Stomach (tissue), 4 donors: ENCODE measurements at regions not wholly inside any gene's neighbourhood (a gene's known extent, or its start where the extent isn't known, plus 50 kb on each side); places are given as distances from the start of the nearest gene placed in this dataset.

Source experiments
- POLR2AphosphoS5 ChIP-seq, 3 donors: sonication (generic); formaldehyde crosslinking; IDR thresholded peaks; one replicate each; pipeline ENCODE4 v1.6.1; 2016; ENCODE audit warnings: antibody characterized with exemption in 3 of 3
- TF ChIP-seq, protein P1 (sequence below), 7 experiments: fragments of 450-650 bp in 4 of 7; fragments of 200-600 bp in 3 of 7; sonication (generic) in 3 of 7; IDR thresholded peaks; one replicate each; pipeline ENCODE4 v1.5.1; 2016 to 2019; ENCODE audit warnings: antibody characterized with exemption in 7 of 7, control low read depth in 2 of 7, mild to moderate bottlenecking in 1 of 7

DNA sequence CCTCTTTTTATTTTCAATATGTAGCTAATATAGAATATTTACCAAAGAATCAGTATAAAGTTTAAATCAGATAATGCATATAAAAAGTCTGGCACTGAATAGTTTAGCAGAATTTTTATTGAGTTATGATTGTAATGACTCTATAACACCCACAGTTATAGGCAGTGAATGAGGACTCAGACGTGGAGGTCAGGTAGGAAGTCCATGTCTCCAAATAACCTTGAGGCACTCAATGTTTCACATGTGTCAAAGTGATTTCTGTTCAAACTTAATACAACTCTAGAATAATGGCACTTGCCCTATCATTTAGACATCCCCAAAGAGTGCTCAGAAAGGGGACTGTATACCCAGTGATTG, 332.1 kb downstream of the BMPER start:
- TF ChIP-seq, protein P1, sequence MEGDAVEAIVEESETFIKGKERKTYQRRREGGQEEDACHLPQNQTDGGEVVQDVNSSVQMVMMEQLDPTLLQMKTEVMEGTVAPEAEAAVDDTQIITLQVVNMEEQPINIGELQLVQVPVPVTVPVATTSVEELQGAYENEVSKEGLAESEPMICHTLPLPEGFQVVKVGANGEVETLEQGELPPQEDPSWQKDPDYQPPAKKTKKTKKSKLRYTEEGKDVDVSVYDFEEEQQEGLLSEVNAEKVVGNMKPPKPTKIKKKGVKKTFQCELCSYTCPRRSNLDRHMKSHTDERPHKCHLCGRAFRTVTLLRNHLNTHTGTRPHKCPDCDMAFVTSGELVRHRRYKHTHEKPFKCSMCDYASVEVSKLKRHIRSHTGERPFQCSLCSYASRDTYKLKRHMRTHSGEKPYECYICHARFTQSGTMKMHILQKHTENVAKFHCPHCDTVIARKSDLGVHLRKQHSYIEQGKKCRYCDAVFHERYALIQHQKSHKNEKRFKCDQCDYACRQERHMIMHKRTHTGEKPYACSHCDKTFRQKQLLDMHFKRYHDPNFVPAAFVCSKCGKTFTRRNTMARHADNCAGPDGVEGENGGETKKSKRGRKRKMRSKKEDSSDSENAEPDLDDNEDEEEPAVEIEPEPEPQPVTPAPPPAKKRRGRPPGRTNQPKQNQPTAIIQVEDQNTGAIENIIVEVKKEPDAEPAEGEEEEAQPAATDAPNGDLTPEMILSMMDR (IDR thresholded peaks at IDR 0.05): no peak
- TF ChIP-seq POLR2AphosphoS5 (IDR thresholded peaks at IDR 0.05): no peak
